ENCODE measurements at regions not wholly inside any gene's neighbourhood (a gene's known extent, or its start where the extent isn't known, plus 50 kb on each side); places are given as distances from the start of the nearest gene placed in this dataset.
"Not testable (repeated sequence)": the region's sequence is repeated elsewhere in the genome, so short reads cannot be mapped to it uniquely, and the experiment has no call there.

- no peak for TF ChIP-seq CTCF (IDR thresholded peaks at IDR 0.05; ENCODE audit: borderline replicate concordance, control extremely low read depth, extremely low read depth, insufficient read depth, missing control alignments)
- no peak for DNase-seq (ENCODE audit: low spot score)
- in situ Hi-C loops (cut with MboI; ENCODE audit: low sequenced_read_pairs, unreplicated experiment): no loop called here
Measured at GRCh38 chr4:120005527-120005926, 61.1 kb downstream of the MAD2L1 start.

GRCh38 chr4:120005076-120005475 is 61.6 kb downstream of the MAD2L1 start:
- in situ Hi-C loops (cut with MboI; ENCODE audit: low sequenced_read_pairs, unreplicated experiment): no loop called here
- TF ChIP-seq CTCF (IDR thresholded peaks at IDR 0.05; ENCODE audit: borderline replicate concordance, control extremely low read depth, extremely low read depth, insufficient read depth, missing control alignments): no peak

GRCh38 chr4:120004054-120004453 is 62.6 kb downstream of the MAD2L1 start:
- TF ChIP-seq CTCF (IDR thresholded peaks at IDR 0.05; ENCODE audit: borderline replicate concordance, control extremely low read depth, extremely low read depth, insufficient read depth, missing control alignments): no peak
- DNase-seq (ENCODE audit: low spot score): no peak
- in situ Hi-C loops (cut with MboI; ENCODE audit: low sequenced_read_pairs, unreplicated experiment): no loop called here

More at GRCh38 chr4:120005076-120005475, 61.6 kb downstream of the MAD2L1 start:
- no peak for DNase-seq (ENCODE audit: low spot score)

GRCh38 chr4:120003193-120003592 is 63.5 kb downstream of the MAD2L1 start:
- in situ Hi-C loops (cut with MboI; ENCODE audit: low sequenced_read_pairs, unreplicated experiment): no loop called here
- DNase-seq (ENCODE audit: low spot score): no peak
- no peak for TF ChIP-seq CTCF (IDR thresholded peaks at IDR 0.05; ENCODE audit: borderline replicate concordance, control extremely low read depth, extremely low read depth, insufficient read depth, missing control alignments)

GRCh38 chr4:120001850-120002249 is 64.8 kb downstream of the MAD2L1 start:
- DNase-seq (ENCODE audit: low spot score): no peak
- in situ Hi-C loops (cut with MboI; ENCODE audit: low sequenced_read_pairs, unreplicated experiment): no loop called here
- no peak for TF ChIP-seq CTCF (IDR thresholded peaks at IDR 0.05; ENCODE audit: borderline replicate concordance, control extremely low read depth, extremely low read depth, insufficient read depth, missing control alignments)

- TF ChIP-seq CTCF (IDR thresholded peaks at IDR 0.05; ENCODE audit: borderline replicate concordance, control extremely low read depth, extremely low read depth, insufficient read depth, missing control alignments): no peak
- no peak for DNase-seq (ENCODE audit: low spot score)
- in situ Hi-C loops (cut with MboI; ENCODE audit: low sequenced_read_pairs, unreplicated experiment): no loop called here
Measured at GRCh38 chr4:120000591-120001296, 65.9 kb downstream of the MAD2L1 start.

GRCh38 chr4:119996024-119996423 is 70.6 kb downstream of the MAD2L1 start:
- DNase-seq (ENCODE audit: low spot score); in situ Hi-C loops (cut with MboI; ENCODE audit: low sequenced_read_pairs, unreplicated experiment): not testable (repeated sequence)

All from GM13976 (cell line).